ENCODE measurements at regions not wholly inside any gene's neighbourhood (a gene's known extent, or its start where the extent isn't known, plus 50 kb on each side); places are given as distances from the start of the nearest gene placed in this dataset.

GRCh38 chr5:175215906-175216305 lies 228.1 kb downstream of the DRD1 start:
- H3K27me3 Mint-ChIP-seq, result no peaks in the 10 kb centered on the region

GRCh38 chr5:175214152-175214551 lies 229.8 kb downstream of the DRD1 start:
- no peak overlapping the region for H3K4me3 Mint-ChIP-seq
- no peaks in the 10 kb centered on the region for H3K27me3 Mint-ChIP-seq
- H3K9me3 Mint-ChIP-seq, result no peaks in the 10 kb centered on the region
- no peaks in the 10 kb centered on the region for H3K4me1 Mint-ChIP-seq
- H3K27ac Mint-ChIP-seq, result no peak overlapping the region
- H3K36me3 Mint-ChIP-seq, result no peaks in the 10 kb centered on the region
- ATAC-seq, result no peak

More at GRCh38 chr5:175215906-175216305, 228.1 kb downstream of the DRD1 start:
- Mint-ChIP-seq H3K27ac (no peak overlapping the region), H3K4me1 (no peaks in the 10 kb centered on the region), H3K9me3 (no peaks in the 10 kb centered on the region), H3K36me3 (no peaks in the 10 kb centered on the region), H3K4me3 (no peak overlapping the region)
- ATAC-seq, result no peak

DNA sequence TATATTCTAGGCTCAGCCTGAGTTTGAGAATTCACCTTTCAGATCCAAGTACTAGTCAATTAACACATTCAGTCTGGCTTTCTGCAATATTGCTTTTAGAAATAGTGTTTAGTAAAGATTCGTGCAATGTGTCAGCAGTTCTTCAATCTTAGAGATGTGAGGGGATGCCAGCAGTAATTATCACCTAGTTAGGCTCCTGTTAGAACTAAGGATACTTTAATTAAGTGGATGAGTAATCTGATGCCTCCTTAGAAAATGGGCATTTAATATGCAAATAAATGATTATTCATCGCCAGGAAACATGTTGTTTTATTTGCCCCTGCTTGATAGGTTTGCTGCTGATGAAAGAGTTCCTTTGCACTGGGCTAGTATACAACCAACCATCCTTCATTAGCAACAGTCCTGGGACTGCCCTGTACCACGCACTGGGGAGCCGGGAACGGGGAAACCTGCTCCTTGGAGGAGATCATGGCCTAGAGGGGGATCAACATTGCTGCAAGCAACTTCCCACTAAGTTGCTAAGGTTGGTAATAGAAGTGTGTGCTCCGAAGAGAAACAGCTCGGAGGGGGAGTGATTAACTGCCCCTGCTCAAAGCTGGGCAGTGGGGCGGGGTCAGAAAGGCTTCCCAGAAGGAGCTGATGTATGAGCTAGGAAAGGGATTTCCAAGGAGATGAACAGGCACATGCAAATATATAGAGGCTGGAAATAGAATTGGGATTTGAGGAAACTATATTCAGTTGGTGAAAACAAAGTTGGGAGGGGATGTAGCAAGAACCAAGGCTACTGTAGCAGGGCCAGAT lies 231.8 kb downstream of the DRD1 start:
- Mint-ChIP-seq H3K4me1 (no peaks in the 10 kb centered on the region), H3K4me3 (no peak overlapping the region), H3K9me3 (no peaks in the 10 kb centered on the region), H3K27ac (no peak overlapping the region), H3K36me3 (no peaks in the 10 kb centered on the region), H3K27me3 (no peaks in the 10 kb centered on the region)
- ATAC-seq, result no peak

DNA sequence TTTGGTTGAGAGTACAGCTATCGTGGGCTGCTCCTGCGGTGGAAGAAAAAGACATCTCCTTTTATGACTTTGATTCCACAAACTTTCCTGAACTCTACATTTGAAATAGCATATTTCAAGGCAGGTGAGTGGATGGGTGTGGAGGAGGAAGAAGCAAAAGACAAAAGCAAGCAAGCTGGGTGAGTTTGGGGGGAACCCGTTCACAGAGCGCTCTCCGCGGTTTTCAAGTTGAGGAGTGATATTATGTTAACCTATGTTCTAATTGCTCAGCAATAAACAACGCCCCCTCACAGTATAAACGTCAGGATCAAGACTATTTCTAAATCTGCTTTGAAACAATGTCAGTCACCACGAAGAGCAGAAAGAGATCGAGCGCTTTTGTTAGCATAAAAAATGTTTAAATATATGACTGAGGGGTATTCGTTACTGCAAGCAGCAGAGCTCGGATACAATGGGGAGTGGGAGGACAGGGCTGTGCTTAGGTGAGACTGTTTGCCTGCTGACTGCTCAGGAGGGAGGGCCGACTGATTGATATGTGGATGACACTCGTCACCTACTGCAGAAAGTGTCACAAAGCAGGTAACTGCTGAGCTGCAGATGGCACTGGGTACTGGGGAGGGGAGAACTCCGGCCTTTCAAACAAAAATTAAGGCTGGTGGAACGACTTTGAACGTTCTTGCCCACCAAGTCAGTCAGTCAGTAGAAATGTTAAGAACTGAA lies 236.5 kb downstream of the DRD1 start:
- H3K9me3 Mint-ChIP-seq, result peaks cover 5% of the 10 kb centered on the region
- no peaks in the 10 kb centered on the region for H3K4me1 Mint-ChIP-seq
- no peaks in the 10 kb centered on the region for H3K27me3 Mint-ChIP-seq
- H3K27ac Mint-ChIP-seq, result no peak overlapping the region
- ATAC-seq, result no peak
- H3K4me3 Mint-ChIP-seq, result no peak overlapping the region
- H3K36me3 Mint-ChIP-seq, result no peaks in the 10 kb centered on the region

DNA sequence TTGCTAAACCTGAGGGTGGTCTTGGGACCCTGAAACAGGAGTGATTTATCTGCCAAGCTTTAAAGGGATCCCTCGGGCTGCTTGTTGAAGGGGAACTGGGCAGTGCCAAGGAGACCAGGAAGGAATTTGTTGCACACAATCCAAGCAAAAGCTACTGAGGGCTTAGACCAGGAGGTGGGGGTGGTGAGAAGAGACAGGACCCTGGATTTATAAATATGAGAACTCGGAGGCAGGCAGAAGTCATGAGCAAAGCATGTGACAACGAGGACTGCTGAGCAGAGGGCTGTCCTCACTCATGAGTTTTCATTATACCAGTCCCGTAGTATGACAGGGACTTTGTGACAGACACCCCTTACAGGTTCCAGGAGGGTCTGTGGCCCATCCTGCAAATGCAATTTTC lies 237.3 kb downstream of the DRD1 start:
- H3K4me1 Mint-ChIP-seq, result no peaks in the 10 kb centered on the region
- no peak for ATAC-seq
- peaks cover 5% of the 10 kb centered on the region for H3K9me3 Mint-ChIP-seq
- H3K27ac Mint-ChIP-seq, result no peak overlapping the region
- no peaks in the 10 kb centered on the region for H3K27me3 Mint-ChIP-seq
- H3K4me3 Mint-ChIP-seq, result no peak overlapping the region
- H3K36me3 Mint-ChIP-seq, result no peaks in the 10 kb centered on the region

GRCh38 chr5:175202463-175203068 lies 241.4 kb downstream of the DRD1 start:
- Mint-ChIP-seq H3K9me3 (peaks cover 5% of the 10 kb centered on the region), H3K27ac (no peak overlapping the region), H3K36me3 (no peaks in the 10 kb centered on the region), H3K4me3 (no peak overlapping the region), H3K4me1 (no peaks in the 10 kb centered on the region), H3K27me3 (no peaks in the 10 kb centered on the region)
- no peak for ATAC-seq

DNA sequence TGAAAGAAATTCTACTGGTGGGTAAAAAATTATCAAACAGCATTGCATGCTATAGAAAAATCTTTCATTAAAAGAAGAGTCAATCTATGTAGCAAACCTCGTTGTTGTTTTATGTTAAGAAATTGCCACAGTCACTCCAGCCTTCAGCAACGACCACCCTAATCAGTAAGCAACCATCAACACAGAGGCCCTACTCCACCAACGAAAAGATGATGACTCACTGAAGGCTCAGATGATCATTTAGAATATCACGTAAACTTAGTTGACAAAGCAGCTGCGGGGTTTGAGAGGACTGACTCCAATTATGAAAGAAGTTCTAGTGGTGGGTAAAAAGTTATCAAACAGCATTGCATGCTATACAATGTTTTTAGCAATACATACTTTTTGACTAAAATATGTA lies 242.6 kb downstream of the DRD1 start:
- Mint-ChIP-seq H3K27ac (no peak overlapping the region), H3K27me3 (no peaks in the 10 kb centered on the region), H3K36me3 (no peaks in the 10 kb centered on the region), H3K4me3 (no peak overlapping the region), H3K4me1 (no peaks in the 10 kb centered on the region), H3K9me3 (peaks cover 5% of the 10 kb centered on the region)
- no peak for ATAC-seq

DNA sequence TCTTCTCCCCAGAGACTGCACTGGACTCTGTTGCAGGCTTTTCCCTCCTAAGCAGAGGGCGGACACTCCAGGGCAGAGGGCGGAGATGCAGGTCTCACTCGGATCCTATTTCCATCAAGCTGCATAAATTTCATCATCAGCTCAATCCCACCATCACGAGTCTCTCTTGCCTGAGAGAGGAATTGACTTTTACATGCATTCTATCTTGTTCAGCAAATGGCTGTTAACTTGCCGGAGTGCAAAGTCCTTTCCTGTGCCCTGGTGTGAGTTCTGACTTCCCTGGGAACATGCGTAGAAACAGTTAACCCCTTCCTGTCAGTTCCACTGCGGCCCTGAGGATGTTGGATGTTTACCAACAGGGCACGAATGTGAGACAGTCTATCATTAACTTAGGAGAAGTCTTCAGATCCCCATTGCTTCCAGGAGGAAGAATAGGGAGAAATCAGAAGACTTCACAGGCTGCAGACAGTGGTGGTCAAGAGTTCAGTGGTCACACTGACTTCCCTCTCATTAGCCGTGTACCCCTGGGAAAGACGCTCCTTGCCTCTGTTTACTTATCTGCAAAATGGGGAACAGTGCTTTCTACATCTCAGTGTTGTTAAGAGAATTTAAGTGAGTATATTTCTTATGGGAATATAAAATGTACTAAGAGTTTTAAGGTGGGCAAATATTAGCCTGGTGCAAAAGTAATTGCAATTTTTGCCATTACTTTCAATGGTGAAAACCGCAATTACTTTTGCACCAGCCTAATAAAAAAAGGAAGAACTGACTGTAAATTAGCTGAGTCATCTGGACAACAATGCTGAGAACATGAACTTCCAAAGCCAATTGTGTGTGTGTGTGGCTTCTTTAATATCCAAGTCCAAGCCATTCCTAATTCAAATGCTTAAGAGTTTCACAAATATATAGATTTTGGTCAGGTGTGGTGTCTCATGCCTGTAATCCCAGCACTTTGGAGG lies 248.0 kb downstream of the DRD1 start:
- Mint-ChIP-seq H3K4me1 (no peaks in the 10 kb centered on the region), H3K27ac (no peak overlapping the region), H3K36me3 (no peaks in the 10 kb centered on the region), H3K27me3 (no peaks in the 10 kb centered on the region), H3K4me3 (no peak overlapping the region), H3K9me3 (peaks cover 6% of the 10 kb centered on the region)
- ATAC-seq, result no peak

DNA sequence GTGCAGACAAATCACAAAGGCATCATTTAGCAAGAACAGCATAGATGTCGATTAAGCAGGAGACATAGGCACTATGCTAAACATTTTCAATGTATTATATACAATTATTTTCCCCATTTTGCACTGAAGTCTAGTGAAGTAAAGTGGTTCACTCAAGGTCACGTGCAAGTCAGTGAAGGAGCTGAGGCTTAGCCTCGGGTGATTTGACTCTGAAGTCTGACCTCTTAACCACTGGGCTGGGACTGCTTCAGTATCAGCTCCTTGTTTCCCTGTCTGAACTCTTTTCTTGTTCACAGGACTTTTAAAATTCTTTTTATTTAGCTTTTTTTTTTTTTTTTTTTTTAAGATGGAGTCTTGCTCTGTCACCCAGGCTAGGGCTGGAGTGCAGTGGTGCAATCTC lies 262.7 kb downstream of the DRD1 start:
- H3K9me3 Mint-ChIP-seq, result no peaks in the 10 kb centered on the region
- no peak overlapping the region for H3K4me3 Mint-ChIP-seq
- H3K27ac Mint-ChIP-seq, result no peak overlapping the region
- no peaks in the 10 kb centered on the region for H3K36me3 Mint-ChIP-seq
- no peak for ATAC-seq
- no peaks in the 10 kb centered on the region for H3K27me3 Mint-ChIP-seq
- no peaks in the 10 kb centered on the region for H3K4me1 Mint-ChIP-seq

- Mint-ChIP-seq H3K9me3 (peaks cover 6% of the 10 kb centered on the region), H3K4me3 (no peak overlapping the region), H3K4me1 (no peaks in the 10 kb centered on the region), H3K36me3 (no peaks in the 10 kb centered on the region), H3K27me3 (no peaks in the 10 kb centered on the region), H3K27ac (no peak overlapping the region)
- no peak for ATAC-seq
These were observed 273.1 kb downstream of the DRD1 start for GRCh38 chr5:175170899-175171298.

DNA sequence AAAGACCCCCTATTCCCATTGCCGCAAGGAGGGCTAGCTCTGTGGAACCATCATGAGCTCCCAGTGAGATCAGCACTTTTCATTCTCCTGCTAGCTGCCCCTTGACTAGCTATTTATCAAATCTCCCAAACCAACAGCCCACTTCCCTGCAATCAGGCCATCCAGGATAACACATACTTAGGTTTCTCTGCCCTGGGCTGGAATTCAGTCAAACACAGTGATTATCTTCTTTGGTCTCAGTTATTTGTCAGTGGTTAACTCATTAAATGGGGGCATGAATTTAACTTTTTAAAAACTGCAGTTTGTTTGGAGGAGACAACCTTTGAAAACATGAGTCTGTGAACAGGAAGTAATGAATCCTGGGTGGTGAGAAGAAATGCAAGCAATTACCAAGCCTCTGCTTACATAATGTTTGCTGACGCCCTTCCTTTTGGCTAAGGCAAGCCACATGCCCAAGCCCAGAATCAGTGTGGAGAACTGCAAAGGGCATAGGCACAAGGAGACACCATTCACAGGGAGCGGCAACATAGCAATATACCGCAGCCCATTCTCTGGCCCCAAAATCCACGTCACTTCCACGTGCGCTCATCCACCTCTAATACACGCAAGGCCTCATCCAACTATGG lies 275.0 kb downstream of the DRD1 start:
- peaks cover 6% of the 10 kb centered on the region for H3K9me3 Mint-ChIP-seq

DNA sequence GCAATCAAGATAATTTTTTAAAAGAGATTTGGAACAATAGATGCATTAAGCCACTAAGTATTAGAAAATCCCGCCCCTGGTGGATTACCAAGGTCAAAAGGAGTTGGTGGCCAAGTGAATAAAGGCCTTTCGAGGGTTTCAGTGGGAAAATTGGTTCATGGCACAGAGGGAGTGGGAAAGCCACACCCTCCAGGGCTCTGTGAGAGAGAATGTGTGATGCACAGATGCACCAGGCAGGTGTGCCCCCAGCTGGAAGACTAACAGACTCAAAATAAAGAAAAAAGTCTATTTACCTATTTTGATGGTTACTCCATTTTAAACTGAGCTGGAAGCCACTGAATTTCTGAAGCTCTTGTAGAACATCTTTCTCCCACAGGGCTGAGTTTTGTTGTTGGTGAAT lies 278.0 kb downstream of the DRD1 start:
- Mint-ChIP-seq H3K27me3 (no peaks in the 10 kb centered on the region), H3K4me1 (no peaks in the 10 kb centered on the region), H3K36me3 (no peaks in the 10 kb centered on the region), H3K27ac (no peak overlapping the region), H3K9me3 (peaks cover 2% of the 10 kb centered on the region), H3K4me3 (no peak overlapping the region)
- ATAC-seq, result no peak

More for the DNA sequence above, 275.0 kb downstream of the DRD1 start:
- Mint-ChIP-seq H3K27me3 (no peaks in the 10 kb centered on the region), H3K4me1 (no peaks in the 10 kb centered on the region), H3K36me3 (no peaks in the 10 kb centered on the region), H3K4me3 (no peak overlapping the region), H3K27ac (no peak overlapping the region)
- no peak for ATAC-seq

GRCh38 chr5:175163586-175164275 lies 280.3 kb downstream of the DRD1 start:
- Mint-ChIP-seq H3K4me3 (no peak overlapping the region), H3K36me3 (no peaks in the 10 kb centered on the region), H3K27me3 (no peaks in the 10 kb centered on the region), H3K27ac (no peak overlapping the region), H3K9me3 (peaks cover 2% of the 10 kb centered on the region), H3K4me1 (no peaks in the 10 kb centered on the region)
- no peak for ATAC-seq

- H3K4me1 Mint-ChIP-seq, result no peaks in the 10 kb centered on the region
- no peak overlapping the region for H3K27ac Mint-ChIP-seq
- no peaks in the 10 kb centered on the region for H3K27me3 Mint-ChIP-seq
These were observed 281.9 kb downstream of the DRD1 start for GRCh38 chr5:175162036-175162435.

More at GRCh38 chr5:175162036-175162435, 281.9 kb downstream of the DRD1 start:
- Mint-ChIP-seq H3K9me3 (no peaks in the 10 kb centered on the region), H3K4me3 (no peak overlapping the region), H3K36me3 (no peaks in the 10 kb centered on the region)
- ATAC-seq, result no peak
